T-helper 2 cell (primary cell): ENCODE measurements at regions not wholly inside any gene's neighbourhood (a gene's known extent, or its start where the extent isn't known, plus 50 kb on each side); places are given as distances from the start of the nearest gene placed in this dataset.
"Not testable (repeated sequence)": the region's sequence is repeated elsewhere in the genome, so short reads cannot be mapped to it uniquely, and the experiment has no call there.

Experiments used
- DNase-seq, 5 experiments: peaks; one replicate each; pipeline versions ENCODE4 v3.0.0 to v3.0.0-alpha.2; 2012 to 2022

- no peak for DNase-seq
These were observed 883.9 kb downstream of the TBL1XR1 start for GRCh38 chr3:176313426-176313825.

GRCh38 chr3:176310641-176311040, 886.6 kb downstream of the TBL1XR1 start:
- no peak for DNase-seq

- no peak for DNase-seq
These were observed 895.0 kb downstream of the TBL1XR1 start for GRCh38 chr3:176302271-176302670.

- DNase-seq = no peak
These were observed 901.1 kb downstream of the TBL1XR1 start for GRCh38 chr3:176296066-176296597.

- no peak for DNase-seq
These were observed 904.0 kb downstream of the TBL1XR1 start for GRCh38 chr3:176293276-176293675.

GRCh38 chr3:176286476-176287085, 910.7 kb downstream of the TBL1XR1 start:
- no peak for DNase-seq

- no peak for DNase-seq
These were observed 921.7 kb downstream of the TBL1XR1 start for GRCh38 chr3:176275538-176275937.

GRCh38 chr3:176275113-176275512, 922.2 kb downstream of the TBL1XR1 start:
- DNase-seq = no peak

- no peak for DNase-seq
These were observed 923.1 kb downstream of the TBL1XR1 start for GRCh38 chr3:176274161-176274560.

GRCh38 chr3:176262071-176262470, 935.2 kb downstream of the TBL1XR1 start:
- no peak for DNase-seq

- no peak for DNase-seq
These were observed 950.1 kb downstream of the TBL1XR1 start for GRCh38 chr3:176247191-176247590.

GRCh38 chr3:176219970-176220369, 977.3 kb downstream of the TBL1XR1 start:
- no peak for DNase-seq

- no peak for DNase-seq
These were observed 982.5 kb downstream of the TBL1XR1 start for GRCh38 chr3:176214758-176215157.

GRCh38 chr3:176213314-176213713, 984.0 kb downstream of the TBL1XR1 start:
- DNase-seq = not testable (repeated sequence)

- DNase-seq = no peak
These were observed 988.4 kb downstream of the TBL1XR1 start for GRCh38 chr3:176208915-176209314.

GRCh38 chr3:176208283-176208682, 989.0 kb downstream of the TBL1XR1 start:
- DNase-seq = no peak

GRCh38 chr3:176206809-176207208, 990.5 kb downstream of the TBL1XR1 start:
- DNase-seq = no peak

GRCh38 chr3:176202652-176203051, 994.6 kb downstream of the TBL1XR1 start:
- DNase-seq = no peak

- no peak for DNase-seq
These were observed 1004.1 kb downstream of the TBL1XR1 start for GRCh38 chr3:176193032-176193730.

- DNase-seq = no peak
These were observed 1006.5 kb downstream of the TBL1XR1 start for GRCh38 chr3:176190755-176191154.

GRCh38 chr3:176183181-176183580, 1014.1 kb downstream of the TBL1XR1 start:
- DNase-seq = no peak

GRCh38 chr3:176174060-176174459, 1023.2 kb downstream of the TBL1XR1 start:
- no peak for DNase-seq

GRCh38 chr3:176172492-176172891, 1024.8 kb downstream of the TBL1XR1 start:
- DNase-seq = no peak

GRCh38 chr3:176167272-176167671, 1030.0 kb downstream of the TBL1XR1 start:
- DNase-seq = no peak
